Lung (tissue), 11 donors: ENCODE measurements at regions not wholly inside any gene's neighbourhood (a gene's known extent, or its start where the extent isn't known, plus 50 kb on each side); places are given as distances from the start of the nearest gene placed in this dataset.

Experiments
- ATAC-seq: fragments of 200-7000 bp; cut with Tn5 transposase; one replicate; pipeline ENCODE4 v1.9.1; 2020; ENCODE audit warnings: moderate number of reproducible peaks; ENCODE audit not compliant: insufficient read depth, low FRiP score
- DNase-seq, 3 donors: peaks; one replicate each; pipeline ENCODE4 v3.0.0-alpha.2; 2013 to 2017
- H3K27ac ChIP-seq, 2 donors: one replicate each; pipeline ENCODE4 v1.5.1; 2013; ENCODE audit warnings: mild to moderate bottlenecking in 2 of 2, moderate library complexity in 2 of 2, control low read depth in 1 of 2, inconsistent platforms in 1 of 2, low read depth in 1 of 2, low read length in 1 of 2
- H3K27me3 ChIP-seq, 3 donors: one replicate each; pipeline ENCODE4 v1.5.1; 2013; ENCODE audit warnings: low read length in 2 of 3; ENCODE audit not compliant: control insufficient read depth in 3 of 3, insufficient read depth in 3 of 3
- H3K36me3 ChIP-seq, 4 donors: one replicate each; pipeline ENCODE4 v1.5.1; 2013; ENCODE audit warnings: low read length in 4 of 4, mild to moderate bottlenecking in 1 of 4, moderate library complexity in 1 of 4; ENCODE audit not compliant: control insufficient read depth in 4 of 4, insufficient read depth in 4 of 4
- H3K4me1 ChIP-seq, 5 donors: one replicate each; pipeline ENCODE4 v1.5.1; 2013; ENCODE audit warnings: low read length in 5 of 5, mild to moderate bottlenecking in 2 of 5, moderate library complexity in 1 of 5; ENCODE audit not compliant: control insufficient read depth in 5 of 5, insufficient read depth in 5 of 5
- H3K4me3 ChIP-seq: one replicate; pipeline ENCODE4 v1.5.1; 2013; ENCODE audit warnings: mild to moderate bottlenecking, control low read depth, moderate library complexity
- H3K9ac ChIP-seq, 2 donors: one replicate each; pipeline ENCODE4 v1.5.1; 2013; ENCODE audit warnings: low read length in 2 of 2, control low read depth in 1 of 2; ENCODE audit not compliant: insufficient read depth in 1 of 2
- H3K9me3 ChIP-seq, 4 donors: one replicate each; pipeline ENCODE4 v1.5.1; 2013; ENCODE audit warnings: low read length in 3 of 4, mild to moderate bottlenecking in 1 of 4, moderate library complexity in 1 of 4; ENCODE audit not compliant: control insufficient read depth in 4 of 4, insufficient read depth in 3 of 4
- CTCF ChIP-seq: IDR thresholded peaks from 2 replicates; pipeline ENCODE4 v1.5.1; 2012; ENCODE audit warnings: mild to moderate bottlenecking; ENCODE audit errors: control extremely low read depth, extremely low read depth
- WGBS, 2 donors: extraction: QIAGEN DNeasy Blood & Tissue Kit; methylation state at CpG; one replicate each; pipeline ENCODE4 v1.1.7; 2013; 5-methylcytosine and 5-hydroxymethylcytosine counted together
- donor health status: control.
- donor health status: control.
- donor health status: Bipolar disorder and iron deficiency.
- donor health status: healthy.
- donor health status: DM: yes; HTN: yes; CAD: no.

GRCh38 chr2:196511258-196512168 is 128.0 kb upstream of the CCDC150 start:
- ATAC-seq (peak; percentile 54), DNase-seq (no peak)
- Histone ChIP-seq H3K4me3 (no peak overlapping the region), H3K9me3 (no peaks in the 10 kb centered on the region), H3K9ac (no peak overlapping the region), H3K27me3 (no peaks in the 10 kb centered on the region), H3K4me1 (peaks cover 0 to 3% (median 0%) of the 10 kb centered on the region in 5 donors), H3K36me3 (no peaks in the 10 kb centered on the region), H3K27ac (peak overlapping the region in 1 of 2 donors; percentile 53)
- 74 to 86% methylated on average over 3 of the region's 3 CpGs for WGBS, 2 donors
- no peak for TF ChIP-seq CTCF

DNA sequence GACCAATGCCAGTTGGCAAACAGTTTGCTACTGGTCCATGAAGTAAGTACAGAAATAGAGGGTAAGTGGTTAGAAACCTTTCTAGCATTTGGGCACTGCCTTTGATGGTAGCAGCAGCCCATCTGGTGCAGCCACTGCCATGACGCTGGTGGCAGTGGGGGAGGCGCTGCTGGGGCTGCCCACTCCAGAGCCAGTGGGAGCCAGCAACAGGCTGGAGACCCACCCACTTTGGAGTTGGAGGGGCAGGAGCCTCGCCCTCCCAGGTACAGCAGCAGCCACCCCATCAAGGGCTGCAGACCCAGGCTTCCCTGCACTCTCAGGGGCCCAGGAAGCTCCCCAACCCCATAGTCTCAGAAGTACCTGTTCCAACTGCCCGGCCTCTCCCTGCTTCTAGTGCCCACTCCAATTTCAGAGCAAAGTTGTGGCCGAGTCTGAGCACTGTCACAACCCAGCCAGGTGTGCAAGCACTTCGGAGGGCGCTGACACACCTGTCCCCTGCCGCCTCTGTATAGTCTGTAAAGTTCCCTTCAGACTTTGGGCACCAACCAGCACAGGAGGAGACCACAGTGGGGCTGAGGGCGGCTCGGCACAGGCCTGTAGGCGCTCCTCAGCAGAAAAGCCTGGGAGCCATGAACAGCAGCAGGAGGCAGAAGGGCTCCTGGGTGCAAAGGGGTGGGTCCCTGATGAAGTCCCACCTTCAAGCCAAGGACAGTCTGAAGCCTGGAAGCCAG is 125.6 kb upstream of the CCDC150 start:
- no peaks in the 10 kb centered on the region for H3K9me3 ChIP-seq
- H3K9ac ChIP-seq, result no peak overlapping the region
- H3K27ac ChIP-seq, result peak overlapping the region in 1 of 2 donors; percentile 39
- WGBS, 2 donors, result 85 to 93% methylated on average over 11 of the region's 11 CpGs
- DNase-seq (no peak), ATAC-seq (no peak)
- no peaks in the 10 kb centered on the region for H3K36me3 ChIP-seq
- no peak for TF ChIP-seq CTCF
- H3K4me1 ChIP-seq, result peaks cover 0 to 3% (median 0%) of the 10 kb centered on the region in 5 donors
- H3K4me3 ChIP-seq, result no peak overlapping the region
- H3K27me3 ChIP-seq, result no peaks in the 10 kb centered on the region

DNA sequence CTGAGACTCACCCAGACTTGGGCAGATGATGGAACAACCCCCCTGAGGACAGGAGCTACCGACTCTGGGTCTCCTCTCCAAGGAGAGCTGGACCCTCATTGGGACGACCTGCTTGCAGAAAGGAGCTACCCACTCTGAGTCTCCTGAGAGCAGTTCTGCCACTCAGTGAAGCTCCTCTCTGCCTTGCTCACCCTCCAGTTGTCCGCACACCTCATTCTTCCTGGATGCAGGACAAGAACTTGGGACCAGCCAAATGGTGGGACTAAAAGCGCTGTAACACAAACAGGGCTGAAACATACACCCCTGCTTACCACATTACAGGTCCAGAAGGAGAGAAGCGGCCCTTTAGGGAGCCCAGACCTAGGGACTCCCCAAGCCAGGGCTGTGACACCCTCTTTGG is 124.9 kb upstream of the CCDC150 start:
- DNase-seq (no peak), ATAC-seq (no peak)
- WGBS, 2 donors, result 91 to 96% methylated on average over 5 of the region's 5 CpGs

More for the DNA sequence above, 124.9 kb upstream of the CCDC150 start:
- no peaks in the 10 kb centered on the region for H3K36me3 ChIP-seq
- H3K27ac ChIP-seq, result no peak overlapping the region
- TF ChIP-seq CTCF, result no peak
- H3K4me1 ChIP-seq, result peaks cover 0 to 3% (median 0%) of the 10 kb centered on the region in 5 donors
- H3K27me3 ChIP-seq, result no peaks in the 10 kb centered on the region
- no peak overlapping the region for H3K9ac ChIP-seq
- no peaks in the 10 kb centered on the region for H3K9me3 ChIP-seq
- no peak overlapping the region for H3K4me3 ChIP-seq
